AG04449 (cell line): ENCODE measurements at regions not wholly inside any gene's neighbourhood (a gene's known extent, or its start where the extent isn't known, plus 50 kb on each side); places are given as distances from the start of the nearest gene placed in this dataset.

ENCODE experiments used
- CTCF ChIA-PET: fragments of 350-600 bp; formaldehyde crosslinking; extraction: SDS; loops from one replicate; lab custom pipeline; 2021; ENCODE audit warnings: antibody characterized with exemption; lab: Yijun Ruan, JAX
- POLR2A ChIA-PET: fragments of 400-600, 350-600 bp; formaldehyde crosslinking; extraction: SDS; loops from one replicate; lab custom pipeline; 2020; ENCODE audit warnings: antibody characterized with exemption, inconsistent platforms; lab: Yijun Ruan, JAX
- DNase-seq: peaks from one replicate; pipeline ENCODE4 v3.0.0-alpha.2; 2010; ENCODE audit warnings: low read depth, low spot score
- H3K4me3 ChIP-seq: 2 replicates; pipeline ENCODE4 v1.5.1; 2011; ENCODE audit warnings: low read depth, mild to moderate bottlenecking, control low read depth, low read length
- CTCF ChIP-seq: IDR thresholded peaks from one replicate; pipeline ENCODE4 v1.5.1; 2011; ENCODE audit warnings: mild to moderate bottlenecking, moderate library complexity, low read length, control low read depth, inconsistent platforms; ENCODE audit not compliant: insufficient read depth; ENCODE audit errors: missing control alignments

GRCh38 chr9:118331622-118332045 lies 627.4 kb downstream of the TLR4 start:
- ChIA-PET POLR2A (no interaction called here), CTCF (no interaction called here)
- no peak for TF ChIP-seq CTCF

GRCh38 chr9:118336250-118336942 lies 632.2 kb downstream of the TLR4 start:
- TF ChIP-seq CTCF: no peak
- POLR2A ChIA-PET: no interaction called here
- no peak for DNase-seq
- H3K4me3 ChIP-seq: no peak overlapping the region
- CTCF ChIA-PET: no interaction called here

More at GRCh38 chr9:118331622-118332045, 627.4 kb downstream of the TLR4 start:
- no peak overlapping the region for H3K4me3 ChIP-seq
- DNase-seq: no peak

GRCh38 chr9:118336943-118337330 lies 632.7 kb downstream of the TLR4 start:
- ChIA-PET POLR2A (no interaction called here), CTCF (no interaction called here)
- TF ChIP-seq CTCF: no peak
- no peak overlapping the region for H3K4me3 ChIP-seq
- DNase-seq: no peak

- ChIA-PET CTCF (no interaction called here), POLR2A (no interaction called here)
- H3K4me3 ChIP-seq: no peak overlapping the region
- no peak for DNase-seq
- TF ChIP-seq CTCF: no peak
These were observed 655.8 kb downstream of the TLR4 start for GRCh38 chr9:118360036-118360435.

- TF ChIP-seq CTCF: no peak
- POLR2A ChIA-PET: no interaction called here
- CTCF ChIA-PET: no interaction called here
- no peak for DNase-seq
- no peak overlapping the region for H3K4me3 ChIP-seq
These were observed 657.9 kb downstream of the TLR4 start for GRCh38 chr9:118362123-118362522.

GRCh38 chr9:118362596-118362995 lies 658.4 kb downstream of the TLR4 start:
- POLR2A ChIA-PET: no interaction called here
- DNase-seq: no peak
- CTCF ChIA-PET: no interaction called here
- TF ChIP-seq CTCF: no peak
- H3K4me3 ChIP-seq: no peak overlapping the region
